ENCODE measurements at regions not wholly inside any gene's neighbourhood (a gene's known extent, or its start where the extent isn't known, plus 50 kb on each side); places are given as distances from the start of the nearest gene placed in this dataset.
"Not testable (repeated sequence)": the region's sequence is repeated elsewhere in the genome, so short reads cannot be mapped to it uniquely, and the experiment has no call there.

- TF ChIP-seq CTCF (IDR thresholded peaks at IDR 0.05; ENCODE audit: poor library complexity): no peak
- no peak for TF ChIP-seq EZH2phosphoT487 (IDR thresholded peaks at IDR 0.05; ENCODE audit: low read depth, severe bottlenecking, unreplicated experiment)
- TF ChIP-seq EZH2 (IDR thresholded peaks at IDR 0.05; ENCODE audit: borderline replicate concordance): no peak
- Histone ChIP-seq H3K36me3 (replicated peaks; ENCODE audit: insufficient read depth, low read depth) (no peaks in the 10 kb centered on the region), H3K9me2 (replicated peaks; ENCODE audit: insufficient read depth) (no peaks in the 10 kb centered on the region), H3K4me2 (no peak overlapping the region), H3K4me1 (ENCODE audit: insufficient read depth) (peaks cover 7% of the 10 kb centered on the region), H3K27me3 (no peaks in the 10 kb centered on the region), H3K9me3 (ENCODE audit: low read depth) (no peaks in the 10 kb centered on the region), H2AFZ (no peak overlapping the region), H3K4me3 (no peak overlapping the region), H4K20me1 (ENCODE audit: insufficient read depth, poor library complexity, severe bottlenecking) (no peaks in the 10 kb centered on the region), H3K27ac (no peak overlapping the region), H3K79me2 (no peaks in the 10 kb centered on the region)
- DNase-seq (ENCODE audit: low spot score): no peak
- 74% methylated on average over 4 of the region's 4 CpGs for WGBS (ENCODE audit: low lambda C conversion rate, missing lambda C conversion rate)
These were observed 321.4 kb downstream of the FGFR2 start for GRCh38 chr10:121276822-121277221.

GRCh38 chr10:121278386-121278785 is 319.9 kb downstream of the FGFR2 start:
- not testable (repeated sequence) for H3K4me3 ChIP-seq; H3K9me2 ChIP-seq (replicated peaks; ENCODE audit: insufficient read depth); H3K79me2 ChIP-seq; H3K4me2 ChIP-seq; H3K36me3 ChIP-seq (replicated peaks; ENCODE audit: insufficient read depth, low read depth); H4K20me1 ChIP-seq (ENCODE audit: insufficient read depth, poor library complexity, severe bottlenecking); H3K4me1 ChIP-seq (ENCODE audit: insufficient read depth); H3K9me3 ChIP-seq (ENCODE audit: low read depth); H2AFZ ChIP-seq; H3K27ac ChIP-seq; DNase-seq (ENCODE audit: low spot score); H3K27me3 ChIP-seq
- 91% methylated on average over 3 of the region's 3 CpGs for WGBS (ENCODE audit: low lambda C conversion rate, missing lambda C conversion rate)

- no peak overlapping the region for H3K4me2 ChIP-seq
- H3K9me2 ChIP-seq (replicated peaks; ENCODE audit: insufficient read depth): no peaks in the 10 kb centered on the region
- peaks cover 17% of the 10 kb centered on the region for H3K4me1 ChIP-seq (ENCODE audit: insufficient read depth)
- no peaks in the 10 kb centered on the region for H4K20me1 ChIP-seq (ENCODE audit: insufficient read depth, poor library complexity, severe bottlenecking)
- no peaks in the 10 kb centered on the region for H3K9me3 ChIP-seq (ENCODE audit: low read depth)
- H3K36me3 ChIP-seq (replicated peaks; ENCODE audit: insufficient read depth, low read depth): no peaks in the 10 kb centered on the region
- no peak for TF ChIP-seq EZH2 (IDR thresholded peaks at IDR 0.05; ENCODE audit: borderline replicate concordance)
- TF ChIP-seq CTCF (IDR thresholded peaks at IDR 0.05; ENCODE audit: poor library complexity): no peak
- no peak for TF ChIP-seq EZH2phosphoT487 (IDR thresholded peaks at IDR 0.05; ENCODE audit: low read depth, severe bottlenecking, unreplicated experiment)
- no peak overlapping the region for H3K27ac ChIP-seq
- no peak overlapping the region for H2AFZ ChIP-seq
- 80% methylated on average over 2 of the region's 2 CpGs for WGBS (ENCODE audit: low lambda C conversion rate, missing lambda C conversion rate)
- no peak overlapping the region for H3K4me3 ChIP-seq
- no peak for DNase-seq (ENCODE audit: low spot score)
- no peaks in the 10 kb centered on the region for H3K79me2 ChIP-seq
- no peaks in the 10 kb centered on the region for H3K27me3 ChIP-seq
These were observed 316.7 kb downstream of the FGFR2 start for GRCh38 chr10:121281576-121281975.

DNA sequence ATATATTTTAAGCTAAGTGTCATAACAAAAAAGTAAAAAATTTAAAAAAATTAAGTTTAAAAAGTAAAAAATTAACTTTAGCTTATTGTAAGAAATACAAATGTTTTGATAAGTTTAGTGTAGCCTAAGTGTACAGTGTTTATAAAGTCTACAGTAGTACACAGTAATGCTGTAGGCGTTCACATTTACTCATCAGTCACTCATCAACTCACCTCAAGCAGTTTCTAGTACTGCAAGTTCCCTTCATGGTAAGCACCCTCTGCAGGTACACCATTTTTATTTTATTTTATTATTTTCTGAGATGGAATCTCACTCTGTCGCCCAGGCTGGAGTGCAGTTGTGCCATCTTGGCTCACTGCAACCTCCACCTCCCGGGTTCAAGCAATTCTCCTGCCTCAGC is 316.0 kb downstream of the FGFR2 start:
- 91% methylated on average over 3 of the region's 3 CpGs for WGBS (ENCODE audit: low lambda C conversion rate, missing lambda C conversion rate)
- H4K20me1 ChIP-seq (ENCODE audit: insufficient read depth, poor library complexity, severe bottlenecking): no peaks in the 10 kb centered on the region
- no peaks in the 10 kb centered on the region for H3K36me3 ChIP-seq (replicated peaks; ENCODE audit: insufficient read depth, low read depth)
- H3K9me3 ChIP-seq (ENCODE audit: low read depth): no peaks in the 10 kb centered on the region
- no peak overlapping the region for H3K4me3 ChIP-seq
- no peak for DNase-seq (ENCODE audit: low spot score)
- no peaks in the 10 kb centered on the region for H3K79me2 ChIP-seq
- no peak overlapping the region for H3K27ac ChIP-seq
- H3K9me2 ChIP-seq (replicated peaks; ENCODE audit: insufficient read depth): no peaks in the 10 kb centered on the region
- H3K4me2 ChIP-seq: no peak overlapping the region
- H2AFZ ChIP-seq: no peak overlapping the region
- H3K4me1 ChIP-seq (ENCODE audit: insufficient read depth): peaks cover 17% of the 10 kb centered on the region
- TF ChIP-seq EZH2 (IDR thresholded peaks at IDR 0.05; ENCODE audit: borderline replicate concordance): no peak
- TF ChIP-seq CTCF (IDR thresholded peaks at IDR 0.05; ENCODE audit: poor library complexity): no peak
- TF ChIP-seq EZH2phosphoT487 (IDR thresholded peaks at IDR 0.05; ENCODE audit: low read depth, severe bottlenecking, unreplicated experiment): no peak
- no peaks in the 10 kb centered on the region for H3K27me3 ChIP-seq
